HG03159 (cell line): ENCODE measurements at regions not wholly inside any gene's neighbourhood (a gene's known extent, or its start where the extent isn't known, plus 50 kb on each side); places are given as distances from the start of the nearest gene placed in this dataset.

ENCODE experiments used
- ATAC-seq: cut with Tn5 transposase; IDR thresholded peaks from one replicate; pipeline ENCODE4 v1.9.1; 2021; ENCODE audit warnings: mild to moderate bottlenecking, moderate library complexity; ENCODE audit not compliant: unreplicated experiment

DNA sequence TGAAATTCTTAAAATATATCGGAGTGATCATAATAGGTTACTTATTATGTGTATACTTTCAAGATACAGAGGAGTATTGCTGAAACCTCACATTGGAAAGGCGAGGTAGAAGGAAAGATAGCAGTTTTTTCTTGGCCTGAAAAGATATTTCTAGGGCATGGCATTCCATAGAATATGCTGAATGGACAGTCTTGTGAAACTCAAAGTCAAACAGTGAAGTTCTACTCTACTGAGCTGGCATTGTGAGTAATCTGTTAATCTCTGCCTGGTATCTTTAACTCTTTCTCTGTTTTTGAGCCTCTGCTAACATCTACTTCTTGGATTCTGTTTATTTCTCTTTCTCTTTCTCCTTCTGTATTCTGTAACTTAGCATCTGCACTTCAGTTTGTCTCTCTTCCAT, 176.3 kb upstream of the ZBTB20 start:
- no peak for ATAC-seq

DNA sequence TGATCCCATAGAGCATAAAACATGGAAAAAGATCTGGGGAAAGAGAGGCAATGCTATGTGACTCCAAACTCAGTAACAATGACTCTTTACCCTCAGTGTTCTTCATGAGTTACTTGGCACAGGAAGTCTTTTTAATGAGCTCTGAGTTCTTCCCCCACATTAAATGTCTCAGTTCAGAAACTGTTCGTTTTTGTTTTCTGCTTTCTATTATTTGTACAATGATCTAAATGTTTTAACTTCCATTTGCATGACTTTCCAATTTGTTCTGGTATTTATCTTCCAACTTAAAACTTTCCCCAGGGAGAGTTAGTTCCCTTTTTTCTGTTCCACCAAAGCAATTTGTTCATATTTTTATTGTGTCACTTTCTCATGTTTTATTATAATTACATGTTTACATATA, 177.0 kb upstream of the ZBTB20 start:
- no peak for ATAC-seq

DNA sequence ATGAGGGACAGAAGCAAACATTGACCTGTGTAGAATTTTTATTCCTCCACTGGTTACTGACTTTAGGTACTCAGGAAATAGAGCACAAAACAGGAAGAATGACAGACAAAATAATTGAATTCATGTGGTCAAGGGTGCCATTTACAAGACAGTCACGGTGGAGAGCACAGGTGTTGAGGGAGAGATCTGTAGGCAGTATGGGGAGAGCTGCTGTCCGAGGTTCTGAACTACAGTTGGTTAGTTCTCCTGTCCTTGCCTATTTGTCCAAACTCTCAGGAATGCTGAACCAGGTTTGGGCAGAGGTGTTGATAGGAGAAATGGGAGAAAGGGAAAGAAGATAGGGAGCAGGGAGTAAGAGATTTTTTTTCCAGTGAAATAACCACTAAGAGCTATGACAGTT, 178.5 kb upstream of the ZBTB20 start:
- ATAC-seq = no peak

DNA sequence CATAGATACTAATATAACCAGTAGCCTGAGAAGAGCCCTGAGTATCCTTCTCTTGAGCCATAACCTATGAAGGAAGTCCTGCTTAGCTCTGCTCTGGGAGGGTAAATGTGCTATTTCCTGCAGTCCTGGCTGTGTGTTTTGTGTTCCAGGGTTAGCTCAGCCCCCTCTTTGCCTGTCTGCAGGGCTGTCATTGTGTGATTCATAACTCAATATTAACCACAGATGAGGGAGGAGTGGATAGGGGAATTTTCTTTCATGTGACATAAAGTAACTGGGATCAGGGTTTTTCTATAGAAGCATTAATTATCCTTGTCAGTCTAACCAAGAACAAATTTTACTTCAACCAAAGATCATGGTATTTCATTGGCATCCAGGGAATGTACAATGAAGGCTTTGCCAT, 183.3 kb upstream of the ZBTB20 start:
- no peak for ATAC-seq

DNA sequence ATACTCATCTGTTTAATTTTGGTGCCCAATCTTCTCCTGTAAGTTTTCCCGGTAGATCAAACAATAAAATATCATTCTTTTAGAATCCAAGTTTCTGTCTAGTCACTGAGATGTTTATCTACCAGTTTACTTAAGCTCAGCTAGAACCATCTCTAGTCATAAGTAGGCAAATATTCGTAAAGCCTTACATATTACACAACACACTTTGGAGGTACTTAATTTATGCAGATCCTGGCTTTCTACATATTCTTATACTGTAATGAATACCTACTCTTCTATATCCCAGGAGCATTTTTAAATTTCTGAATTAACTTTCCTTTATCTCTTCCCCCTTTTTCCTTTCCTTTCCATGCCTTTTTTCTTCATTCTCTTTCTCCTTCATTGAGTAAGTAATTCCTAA, 185.9 kb upstream of the ZBTB20 start:
- no peak for ATAC-seq

DNA sequence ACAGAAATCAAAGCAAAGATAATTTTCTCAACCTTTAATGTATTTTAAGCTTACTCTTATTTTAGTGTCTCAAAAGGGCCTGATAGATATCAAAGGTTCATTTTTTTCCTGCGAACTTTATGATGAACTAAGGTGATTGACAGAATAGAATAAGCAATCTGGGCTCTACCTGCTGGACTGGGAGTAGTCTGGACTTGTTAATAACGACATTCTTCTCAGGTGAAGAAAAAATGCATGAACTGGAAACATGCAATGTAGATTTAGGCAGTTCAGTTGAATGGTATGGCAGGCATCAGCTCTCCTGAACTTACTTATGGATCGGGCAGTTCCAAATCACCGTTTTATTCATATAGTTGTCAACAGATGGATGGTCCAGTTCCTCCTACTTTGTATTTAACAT, 189.7 kb upstream of the ZBTB20 start:
- no peak for ATAC-seq

DNA sequence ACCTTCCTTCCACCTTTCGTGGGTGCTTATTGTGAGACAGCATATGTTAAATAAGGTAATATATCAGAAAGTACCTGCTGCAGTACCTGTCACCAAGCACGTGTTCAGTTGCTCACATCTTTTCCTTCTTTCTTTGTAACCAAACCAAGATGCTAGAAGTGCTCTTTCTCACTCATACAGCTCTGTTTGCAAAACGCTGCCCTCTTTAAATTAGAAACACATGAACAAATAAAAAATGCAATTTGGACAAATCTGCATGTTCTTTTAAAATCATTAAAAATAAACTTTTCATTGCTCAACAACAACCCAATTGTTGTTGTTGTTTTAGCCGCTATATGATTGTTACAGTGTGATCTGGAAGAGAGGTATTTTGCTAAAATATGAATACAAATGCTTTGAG, 193.5 kb upstream of the ZBTB20 start:
- no peak for ATAC-seq

DNA sequence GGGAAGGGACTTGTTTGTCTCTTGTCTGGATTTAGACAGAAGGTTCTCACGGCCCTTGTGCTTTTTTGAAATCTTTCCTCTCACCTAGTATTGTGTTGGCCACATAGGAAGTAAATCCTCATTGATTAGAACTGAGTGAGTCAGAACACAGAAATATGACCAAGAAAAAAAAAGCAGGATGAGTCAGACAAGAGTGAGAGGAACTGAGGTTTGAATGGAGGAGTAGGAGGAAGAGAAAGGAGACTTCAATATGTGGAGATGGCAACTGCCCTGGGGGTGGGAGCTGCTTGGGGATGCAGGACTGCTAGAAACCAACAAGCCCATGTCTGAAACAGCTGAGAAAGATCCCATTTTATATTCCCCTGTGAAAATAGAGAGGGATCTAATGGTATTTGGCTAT, 194.1 kb upstream of the ZBTB20 start:
- no peak for ATAC-seq

DNA sequence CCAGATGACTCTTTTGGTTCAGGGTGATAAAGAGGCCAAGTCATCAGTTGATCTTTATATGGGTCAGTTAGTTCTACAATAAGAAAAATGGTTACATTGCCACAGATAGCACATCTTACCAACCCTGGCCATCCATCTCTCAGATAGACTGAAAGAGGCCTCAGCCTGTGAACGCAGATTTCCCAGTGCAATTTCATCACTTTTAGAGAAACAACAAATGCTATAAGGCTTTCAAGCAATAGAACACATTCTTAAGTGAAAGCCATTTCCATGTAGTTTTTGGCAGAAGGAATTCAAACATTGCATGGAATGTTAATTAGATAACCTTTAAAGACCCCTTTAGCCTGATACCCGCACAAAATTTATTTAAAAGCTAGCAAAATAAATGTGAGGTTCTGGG, 200.6 kb upstream of the ZBTB20 start:
- no peak for ATAC-seq

DNA sequence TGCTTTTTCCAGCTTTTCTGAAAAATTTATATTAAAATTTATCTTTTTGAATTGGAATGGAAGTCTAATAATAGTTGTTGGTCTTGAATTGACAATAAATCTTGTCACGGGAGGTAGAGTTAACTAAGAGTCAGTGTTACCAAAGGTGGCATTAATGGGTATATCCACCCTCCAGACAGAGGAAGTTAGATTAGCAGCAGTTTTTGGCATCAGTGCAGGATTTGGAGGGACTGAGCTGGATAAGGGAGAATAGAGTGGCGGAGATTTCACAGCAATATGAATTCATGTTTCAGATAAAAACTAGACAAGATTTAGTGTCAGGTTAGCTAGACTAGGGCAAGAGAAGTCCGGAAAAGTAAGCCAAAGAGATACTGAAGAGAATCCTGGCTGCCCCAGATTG, 201.3 kb upstream of the ZBTB20 start:
- ATAC-seq = no peak

DNA sequence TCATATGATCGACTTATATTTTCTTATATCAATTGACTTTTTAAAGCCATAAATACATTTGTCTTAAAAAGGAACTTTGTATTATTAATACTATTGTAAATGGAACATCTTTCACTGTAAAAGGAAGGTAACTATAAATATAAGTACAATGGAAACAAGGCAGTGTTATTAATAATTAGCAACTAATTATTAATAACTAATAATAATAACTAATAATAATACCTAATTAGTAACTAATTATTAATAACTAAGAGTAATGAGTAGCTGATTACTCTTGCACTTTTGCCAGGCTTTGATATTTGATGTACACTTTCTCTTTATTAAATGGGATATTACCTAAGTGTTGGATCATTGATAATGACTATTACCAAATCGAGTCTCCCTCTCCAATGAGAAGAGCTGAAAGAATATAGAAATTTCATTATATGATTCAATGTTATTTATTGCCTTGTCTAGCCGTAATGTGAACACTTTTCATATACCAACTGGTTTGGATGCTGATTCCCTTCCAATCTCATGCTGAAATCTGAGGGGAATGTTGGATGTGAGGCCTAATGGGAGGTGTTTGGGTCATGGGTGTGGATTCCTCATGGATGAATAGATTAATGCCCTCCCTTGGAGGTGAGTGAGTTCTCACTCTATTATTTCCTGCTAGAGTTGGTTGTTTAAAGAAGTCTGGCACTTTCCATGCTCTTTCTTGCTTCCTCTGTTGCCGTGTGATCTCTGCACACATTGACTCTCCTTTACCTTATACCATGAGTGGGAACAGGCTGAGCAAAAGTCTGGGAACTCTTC, 202.1 kb upstream of the ZBTB20 start:
- ATAC-seq = no peak

DNA sequence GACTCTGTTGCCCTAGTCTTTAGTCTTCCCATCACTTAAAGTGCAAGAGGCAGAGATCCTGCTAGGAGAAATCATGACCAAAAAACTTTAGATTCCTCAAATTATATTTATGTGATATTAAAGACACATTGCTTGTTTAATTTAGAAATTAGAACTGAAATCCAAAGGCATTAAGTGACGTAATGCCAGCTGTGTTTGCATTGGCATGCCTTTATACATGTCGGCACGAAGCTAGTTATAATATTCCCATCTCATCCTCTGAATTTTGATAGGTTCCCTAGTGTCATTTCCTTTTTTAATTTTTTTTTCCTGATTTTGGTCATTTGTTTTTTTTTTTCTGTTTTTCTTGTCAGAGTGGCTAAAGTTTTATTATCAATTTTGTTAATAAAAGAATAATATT, 203.5 kb upstream of the ZBTB20 start:
- ATAC-seq = no peak

DNA sequence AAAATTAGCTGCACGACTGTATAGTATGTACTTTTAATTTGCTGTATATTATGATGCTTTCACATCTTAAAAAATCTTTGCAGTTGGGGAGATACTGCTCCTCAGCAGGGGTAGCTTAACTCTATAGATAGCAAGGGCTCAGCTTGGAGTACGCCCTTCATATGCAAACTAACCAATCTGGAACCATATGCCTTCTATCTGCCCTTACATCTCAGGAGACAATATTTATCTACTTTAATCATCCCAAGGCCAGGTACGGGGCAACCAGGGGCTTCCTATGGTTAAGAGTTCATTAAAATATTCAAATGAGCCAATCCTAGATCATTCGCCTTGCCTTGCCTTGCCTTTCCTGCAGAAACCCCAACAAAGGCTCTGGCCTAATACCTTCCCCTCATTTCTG, 204.1 kb upstream of the ZBTB20 start:
- ATAC-seq = no peak

DNA sequence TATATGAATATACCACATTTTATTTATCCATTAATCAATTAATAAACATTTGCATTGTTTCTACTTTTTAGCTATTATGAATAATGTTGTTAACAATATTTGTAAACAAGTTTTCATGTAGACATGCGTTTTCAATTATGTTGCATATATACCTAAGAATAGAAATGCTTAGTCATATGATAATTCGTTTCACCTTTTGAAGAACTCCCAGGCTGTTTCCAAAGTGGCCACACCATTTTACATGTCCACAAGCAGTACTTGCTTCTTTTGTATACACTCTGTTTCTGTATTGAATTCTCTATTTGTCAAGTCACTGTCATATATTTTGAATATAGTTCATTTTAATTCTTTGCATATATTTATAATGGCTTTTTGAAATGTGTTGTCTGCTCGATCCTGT, 206.9 kb upstream of the ZBTB20 start:
- no peak for ATAC-seq

DNA sequence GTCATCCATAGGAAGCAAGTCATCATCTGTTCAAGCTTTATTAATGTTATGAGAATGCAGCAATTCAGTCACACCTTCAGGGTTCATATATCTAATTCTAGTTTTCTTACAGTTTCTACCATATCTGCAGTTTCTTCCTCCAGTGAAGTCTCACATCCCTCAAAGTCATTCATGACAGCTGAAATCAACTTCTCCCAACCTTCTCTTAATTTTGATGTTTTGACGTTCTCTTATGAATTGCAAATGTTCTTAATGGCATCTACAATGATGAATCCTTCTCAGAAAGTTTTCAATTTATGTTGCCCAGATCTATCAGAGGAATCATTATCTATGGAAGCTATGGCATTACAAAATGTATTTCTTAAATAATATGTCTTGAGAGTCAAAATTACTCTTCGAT, 210.4 kb upstream of the ZBTB20 start:
- no peak for ATAC-seq

DNA sequence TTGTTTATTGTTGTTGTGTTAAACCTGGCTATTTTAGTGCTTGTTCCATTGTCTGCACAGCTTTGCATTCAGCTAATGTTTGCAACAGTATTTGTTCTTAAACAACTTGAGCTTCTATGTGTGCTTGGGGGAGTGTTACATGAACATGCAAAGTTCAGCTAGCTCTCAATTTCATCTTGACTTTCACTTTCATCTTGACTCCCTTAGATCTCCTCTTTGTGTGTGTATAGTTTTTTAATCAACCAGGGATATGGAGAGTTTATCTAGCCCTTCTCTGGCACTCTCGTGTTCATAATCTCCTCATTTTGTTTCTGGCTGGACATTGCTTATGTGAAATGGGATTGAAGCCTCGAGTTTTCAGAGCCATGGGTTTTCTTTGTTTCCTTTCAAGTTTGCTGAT, 212.4 kb upstream of the ZBTB20 start:
- ATAC-seq = peak; percentile 96

DNA sequence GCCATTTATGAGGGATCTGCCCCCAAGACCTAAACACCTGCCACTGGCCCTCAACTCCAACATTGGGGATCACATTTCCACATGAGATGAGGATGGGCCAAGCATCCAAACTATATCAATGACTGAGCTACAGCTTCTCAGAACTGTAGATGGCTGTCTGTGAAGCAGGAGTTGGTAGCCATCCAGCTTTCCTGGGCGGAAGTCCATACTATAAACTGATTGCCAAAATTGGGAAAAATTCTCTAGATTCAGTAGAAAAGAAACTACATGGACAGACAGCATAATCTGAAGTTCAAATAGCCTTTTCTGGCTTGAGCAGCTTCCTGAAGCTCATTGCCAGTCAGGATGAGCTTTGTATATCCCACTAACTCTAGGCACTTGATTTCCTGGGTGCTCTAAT, 214.7 kb upstream of the ZBTB20 start:
- ATAC-seq = no peak

DNA sequence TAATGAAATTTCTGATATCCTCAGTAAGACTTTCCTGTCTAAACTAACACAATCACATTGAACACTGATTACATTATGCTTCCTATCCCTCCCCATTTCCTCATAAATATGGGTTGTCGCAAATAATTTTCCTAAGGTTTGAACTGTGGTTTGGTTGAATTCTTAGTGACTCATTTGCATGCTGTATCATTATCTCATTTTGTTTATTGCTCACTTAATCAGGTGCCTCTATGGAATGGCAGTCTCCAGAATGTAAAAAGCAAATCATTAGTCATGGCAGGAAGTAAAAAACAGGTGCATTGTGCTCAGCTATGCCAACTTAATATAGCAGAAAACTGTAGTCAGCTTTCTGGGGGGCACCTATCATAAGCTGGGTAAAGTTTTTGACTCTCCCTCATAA, 216.0 kb upstream of the ZBTB20 start:
- ATAC-seq = no peak

DNA sequence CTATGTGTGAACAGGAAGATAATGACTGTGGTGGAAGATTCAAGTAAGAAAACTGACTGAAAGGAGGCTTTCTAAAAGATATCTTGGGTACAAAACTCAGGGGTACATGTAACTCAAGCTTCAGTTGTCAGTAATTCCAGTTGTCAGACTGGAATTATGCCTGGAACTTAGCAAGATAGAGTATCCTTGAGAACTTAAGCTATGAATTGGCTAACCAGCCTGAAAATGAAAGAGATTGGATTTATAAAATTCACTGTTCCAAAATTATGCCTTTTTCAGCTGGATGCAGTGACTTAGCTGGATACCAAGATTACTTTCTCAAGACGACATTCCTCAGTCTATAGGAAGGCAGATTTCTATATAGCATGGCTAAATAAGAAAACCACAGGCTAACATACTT, 221.9 kb upstream of the ZBTB20 start:
- no peak for ATAC-seq

DNA sequence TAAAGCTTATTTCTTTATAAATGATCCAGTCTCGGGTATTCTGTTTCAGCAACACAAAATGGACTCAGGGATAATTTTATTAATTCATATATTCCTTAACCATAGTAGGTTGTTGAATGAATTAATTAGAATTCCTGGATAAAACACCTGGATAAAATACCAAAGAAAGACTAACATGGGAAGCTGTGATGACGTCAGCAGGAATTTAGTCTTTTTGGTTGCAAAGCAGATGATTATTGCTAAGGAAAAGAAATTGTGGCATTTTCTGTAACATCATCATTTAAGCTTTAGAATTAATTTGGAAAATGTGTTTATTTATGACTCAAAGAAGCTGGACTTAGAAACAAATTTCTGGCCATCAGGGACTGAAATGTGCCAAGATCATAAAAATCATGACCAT, 228.3 kb upstream of the ZBTB20 start:
- ATAC-seq = no peak

DNA sequence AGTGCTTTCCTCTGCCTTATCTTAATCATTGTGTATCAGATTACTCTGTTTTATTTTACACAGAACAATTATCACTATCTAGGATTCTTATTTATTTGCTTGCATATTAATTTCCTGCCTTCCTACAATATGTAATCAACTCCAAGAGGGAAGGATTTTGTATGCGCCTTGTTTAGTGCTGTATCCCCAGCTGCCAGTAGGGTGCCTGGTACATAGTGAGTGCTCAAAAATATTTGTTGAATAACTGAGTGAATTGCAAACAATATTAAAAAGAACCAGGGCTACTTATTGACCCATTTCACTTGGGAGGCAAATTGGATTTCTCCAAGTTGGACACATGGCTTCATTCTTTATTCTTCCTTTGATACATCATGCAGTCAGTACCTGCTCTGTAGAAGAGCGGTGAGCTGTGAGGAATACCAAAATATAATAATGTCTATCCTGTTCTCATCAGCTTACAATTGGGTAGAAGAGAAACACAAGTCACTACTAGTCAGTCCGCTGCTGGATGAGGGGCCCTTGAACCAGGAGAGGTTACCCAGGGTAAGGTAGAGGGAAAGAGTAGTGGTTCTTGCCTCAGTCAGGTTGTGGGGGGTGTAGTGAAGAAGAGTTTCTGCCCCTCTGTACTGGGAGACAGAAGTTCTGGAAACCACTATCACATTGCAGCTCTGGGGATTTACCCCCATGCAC, 233.9 kb upstream of the ZBTB20 start:
- no peak for ATAC-seq

DNA sequence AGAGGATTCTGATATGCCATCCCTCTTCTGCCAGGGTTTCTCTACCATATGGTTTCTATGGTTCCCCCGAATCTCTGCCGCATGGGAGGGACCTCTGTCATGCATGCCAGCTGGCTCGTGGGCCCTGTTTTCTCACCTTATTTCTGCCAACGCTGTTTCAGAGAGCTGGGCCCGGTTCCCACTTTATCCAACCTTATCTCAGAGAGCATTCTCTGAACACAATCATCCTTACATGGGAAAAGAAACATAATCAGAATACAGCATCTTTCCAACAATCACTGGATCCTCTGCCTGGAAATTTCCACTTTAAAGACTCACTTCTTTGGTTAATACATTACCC, 234.5 kb upstream of the ZBTB20 start:
- ATAC-seq = no peak

DNA sequence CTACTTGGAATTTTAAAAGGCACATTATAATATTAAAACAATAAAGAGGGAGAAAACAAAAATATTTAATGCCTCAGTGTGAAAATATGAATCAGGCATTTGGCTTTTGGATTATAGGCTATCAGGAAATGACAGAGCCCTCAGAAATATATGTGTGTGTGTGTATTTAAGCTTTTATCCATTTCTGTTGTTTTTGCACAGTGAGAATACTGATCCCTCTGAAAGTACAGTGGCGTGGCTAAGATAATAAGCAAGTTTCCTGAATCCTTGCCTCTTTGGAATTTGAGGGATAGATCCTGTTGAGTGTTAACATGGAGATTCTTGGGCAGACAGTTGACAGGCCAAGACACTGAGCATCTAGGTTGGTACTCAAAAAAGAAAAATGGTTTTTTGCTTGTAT, 234.8 kb upstream of the ZBTB20 start:
- no peak for ATAC-seq
